Astrocyte of the cerebellum (primary cell): ENCODE measurements at regions not wholly inside any gene's neighbourhood (a gene's known extent, or its start where the extent isn't known, plus 50 kb on each side); places are given as distances from the start of the nearest gene placed in this dataset.

Experiments used
- DNase-seq: peaks from one replicate; pipeline ENCODE4 v3.0.0-alpha.2; 2011; ENCODE audit warnings: low read depth
- H3K4me3 ChIP-seq: 2 replicates; pipeline ENCODE4 v1.5.1; 2011; ENCODE audit warnings: mild to moderate bottlenecking, low read depth, low read length, moderate library complexity
- CTCF ChIP-seq: IDR thresholded peaks from 2 replicates; pipeline ENCODE4 v1.5.1; 2012; ENCODE audit warnings: low read length, low read depth, moderate library complexity, mild to moderate bottlenecking; ENCODE audit errors: missing control alignments
- in situ Hi-C: cut with HindIII; loops from 2 replicates; pipeline ENCODE4 v1.10.0; 2017; ENCODE audit warnings: low sequenced_read_pairs

- no peak overlapping the region for H3K4me3 ChIP-seq
- in situ Hi-C loops, result no loop called here
- TF ChIP-seq CTCF, result no peak
- DNase-seq, result no peak
These were observed 105.9 kb upstream of the FAM20A start for GRCh38 chr17:68707031-68707430.

- in situ Hi-C loops, result no loop called here
- no peak for TF ChIP-seq CTCF
- H3K4me3 ChIP-seq, result no peak overlapping the region
- no peak for DNase-seq
These were observed 105.3 kb upstream of the FAM20A start for GRCh38 chr17:68706356-68706920.

GRCh38 chr17:68705714-68706076, 104.5 kb upstream of the FAM20A start:
- DNase-seq, result no peak
- H3K4me3 ChIP-seq, result no peak overlapping the region
- TF ChIP-seq CTCF, result no peak
- in situ Hi-C loops, result no loop called here

- H3K4me3 ChIP-seq, result no peak overlapping the region
- no peak for TF ChIP-seq CTCF
- in situ Hi-C loops, result no loop called here
- DNase-seq, result no peak
These were observed 103.9 kb upstream of the FAM20A start for GRCh38 chr17:68704871-68705713.

- in situ Hi-C loops, result no loop called here
These were observed 99.9 kb upstream of the FAM20A start for GRCh38 chr17:68701046-68701445.

GRCh38 chr17:68700421-68700820, 99.3 kb upstream of the FAM20A start:
- no peak overlapping the region for H3K4me3 ChIP-seq
- DNase-seq, result no peak
- TF ChIP-seq CTCF, result no peak
- in situ Hi-C loops, result no loop called here

More at GRCh38 chr17:68701046-68701445, 99.9 kb upstream of the FAM20A start:
- H3K4me3 ChIP-seq, result no peak overlapping the region
- TF ChIP-seq CTCF, result no peak
- no peak for DNase-seq
